HEK293T (cell line): ENCODE measurements at regions not wholly inside any gene's neighbourhood (a gene's known extent, or its start where the extent isn't known, plus 50 kb on each side); places are given as distances from the start of the nearest gene placed in this dataset.
"Not testable (repeated sequence)": the region's sequence is repeated elsewhere in the genome, so short reads cannot be mapped to it uniquely, and the experiment has no call there.

Experiments
- ARNT ChIP-seq: fragments of 450-650 bp; IDR thresholded peaks from 2 replicates; pipeline ENCODE4 v1.6.1; 2017; ENCODE audit warnings: mild to moderate bottlenecking
- BHLHE40 ChIP-seq: fragments of 450-650 bp; IDR thresholded peaks from 2 replicates; pipeline ENCODE4 v1.6.1; 2016; ENCODE audit warnings: mild to moderate bottlenecking, moderate library complexity, borderline replicate concordance
- ELF4 ChIP-seq: fragments of 450-650 bp; IDR thresholded peaks from 2 replicates; pipeline ENCODE4 v1.6.1; 2017; ENCODE audit warnings: antibody characterized with exemption
- FOXA1 ChIP-seq: fragments of 450-650 bp; IDR thresholded peaks from 2 replicates; pipeline ENCODE4 v1.6.1; 2016; ENCODE audit warnings: mild to moderate bottlenecking
- FOXM1 ChIP-seq: fragments of 450-650 bp; IDR thresholded peaks from 2 replicates; pipeline ENCODE4 v1.6.1; 2017; ENCODE audit warnings: mild to moderate bottlenecking, borderline replicate concordance
- PKNOX1 ChIP-seq: fragments of 450-650 bp; IDR thresholded peaks from 2 replicates; pipeline ENCODE4 v1.6.1; 2016
- SP1 ChIP-seq: fragments of 450-650 bp; IDR thresholded peaks from 2 replicates; pipeline ENCODE4 v1.6.1; 2017
- SUZ12 ChIP-seq: fragments of 450-650 bp; IDR thresholded peaks from 2 replicates; pipeline ENCODE4 v1.6.1; 2016; ENCODE audit warnings: mild to moderate bottlenecking

- TF ChIP-seq FOXM1, ELF4, FOXA1, ARNT, SUZ12, PKNOX1, SP1, BHLHE40: not testable (repeated sequence)
Measured at GRCh38 chr15:30697315-30697685, 71.4 kb downstream of the ARHGAP11B start.
